ENCODE measurements at regions not wholly inside any gene's neighbourhood (a gene's known extent, or its start where the extent isn't known, plus 50 kb on each side); places are given as distances from the start of the nearest gene placed in this dataset.

- DNase-seq = no peak
These were observed 208.3 kb downstream of the TLE1 start for GRCh38 chr9:81480828-81481604.

- no peak for DNase-seq
These were observed 209.8 kb downstream of the TLE1 start for GRCh38 chr9:81479573-81479972.

- DNase-seq = no peak
These were observed 211.7 kb downstream of the TLE1 start for GRCh38 chr9:81477669-81478068.

GRCh38 chr9:81476813-81477490, 212.4 kb downstream of the TLE1 start:
- no peak for DNase-seq

- DNase-seq = no peak
These were observed 214.6 kb downstream of the TLE1 start for GRCh38 chr9:81474792-81475191.

GRCh38 chr9:81474125-81474524, 215.2 kb downstream of the TLE1 start:
- no peak for DNase-seq

- no peak for DNase-seq
These were observed 215.6 kb downstream of the TLE1 start for GRCh38 chr9:81473708-81474107.

- DNase-seq = no peak
These were observed 216.1 kb downstream of the TLE1 start for GRCh38 chr9:81473206-81473605.

GRCh38 chr9:81472701-81473100, 216.6 kb downstream of the TLE1 start:
- DNase-seq = no peak

GRCh38 chr9:81470864-81471263, 218.5 kb downstream of the TLE1 start:
- DNase-seq = no peak

- DNase-seq = no peak
These were observed 221.2 kb downstream of the TLE1 start for GRCh38 chr9:81468084-81468595.

- DNase-seq = no peak
These were observed 222.4 kb downstream of the TLE1 start for GRCh38 chr9:81466981-81467380.

GRCh38 chr9:81465468-81466011, 223.8 kb downstream of the TLE1 start:
- no peak for DNase-seq

GRCh38 chr9:81462801-81463200, 226.5 kb downstream of the TLE1 start:
- no peak for DNase-seq

- no peak for DNase-seq
These were observed 228.2 kb downstream of the TLE1 start for GRCh38 chr9:81461196-81461595.

GRCh38 chr9:81460693-81461092, 228.7 kb downstream of the TLE1 start:
- DNase-seq = no peak

GRCh38 chr9:81459591-81459990, 229.8 kb downstream of the TLE1 start:
- DNase-seq = no peak

GRCh38 chr9:81456431-81457006, 232.8 kb downstream of the TLE1 start:
- no peak for DNase-seq

- no peak for DNase-seq
These were observed 233.7 kb downstream of the TLE1 start for GRCh38 chr9:81455462-81456219.

GRCh38 chr9:81445331-81445921, 243.9 kb downstream of the TLE1 start:
- no peak for DNase-seq

- no peak for DNase-seq
These were observed 257.7 kb downstream of the TLE1 start for GRCh38 chr9:81431641-81432040.

- no peak for DNase-seq
These were observed 258.6 kb downstream of the TLE1 start for GRCh38 chr9:81430727-81431126.
